ENCODE measurements at regions not wholly inside any gene's neighbourhood (a gene's known extent, or its start where the extent isn't known, plus 50 kb on each side); places are given as distances from the start of the nearest gene placed in this dataset.

DNA sequence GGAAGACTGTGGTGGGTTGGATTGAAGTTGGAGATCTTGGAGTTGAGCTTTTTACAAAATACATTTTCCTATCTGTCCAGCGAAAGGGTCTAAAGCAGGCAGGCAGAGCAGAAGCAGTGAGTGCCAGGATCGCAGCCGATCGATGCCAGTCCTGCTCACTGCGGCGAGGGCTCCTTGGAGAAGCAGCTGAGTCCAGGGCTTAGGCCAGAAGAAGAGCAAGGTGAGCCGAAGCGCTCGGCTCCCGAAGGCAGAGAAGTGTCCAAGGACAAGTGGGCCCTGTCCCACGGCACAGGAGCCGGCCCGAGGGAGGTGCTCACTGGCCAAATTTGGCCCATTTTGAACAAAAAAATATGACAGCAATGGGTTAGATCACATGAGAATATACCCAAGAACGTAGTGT, 637.8 kb downstream of the BRD1 start:
- H3K27ac ChIP-seq, result no peak overlapping the region
- TF ChIP-seq, protein P1, sequence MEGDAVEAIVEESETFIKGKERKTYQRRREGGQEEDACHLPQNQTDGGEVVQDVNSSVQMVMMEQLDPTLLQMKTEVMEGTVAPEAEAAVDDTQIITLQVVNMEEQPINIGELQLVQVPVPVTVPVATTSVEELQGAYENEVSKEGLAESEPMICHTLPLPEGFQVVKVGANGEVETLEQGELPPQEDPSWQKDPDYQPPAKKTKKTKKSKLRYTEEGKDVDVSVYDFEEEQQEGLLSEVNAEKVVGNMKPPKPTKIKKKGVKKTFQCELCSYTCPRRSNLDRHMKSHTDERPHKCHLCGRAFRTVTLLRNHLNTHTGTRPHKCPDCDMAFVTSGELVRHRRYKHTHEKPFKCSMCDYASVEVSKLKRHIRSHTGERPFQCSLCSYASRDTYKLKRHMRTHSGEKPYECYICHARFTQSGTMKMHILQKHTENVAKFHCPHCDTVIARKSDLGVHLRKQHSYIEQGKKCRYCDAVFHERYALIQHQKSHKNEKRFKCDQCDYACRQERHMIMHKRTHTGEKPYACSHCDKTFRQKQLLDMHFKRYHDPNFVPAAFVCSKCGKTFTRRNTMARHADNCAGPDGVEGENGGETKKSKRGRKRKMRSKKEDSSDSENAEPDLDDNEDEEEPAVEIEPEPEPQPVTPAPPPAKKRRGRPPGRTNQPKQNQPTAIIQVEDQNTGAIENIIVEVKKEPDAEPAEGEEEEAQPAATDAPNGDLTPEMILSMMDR (IDR thresholded peaks at IDR 0.05), result no peak
- TF ChIP-seq ZFX (IDR thresholded peaks at IDR 0.05; ENCODE audit: borderline replicate concordance), result no peak

DNA sequence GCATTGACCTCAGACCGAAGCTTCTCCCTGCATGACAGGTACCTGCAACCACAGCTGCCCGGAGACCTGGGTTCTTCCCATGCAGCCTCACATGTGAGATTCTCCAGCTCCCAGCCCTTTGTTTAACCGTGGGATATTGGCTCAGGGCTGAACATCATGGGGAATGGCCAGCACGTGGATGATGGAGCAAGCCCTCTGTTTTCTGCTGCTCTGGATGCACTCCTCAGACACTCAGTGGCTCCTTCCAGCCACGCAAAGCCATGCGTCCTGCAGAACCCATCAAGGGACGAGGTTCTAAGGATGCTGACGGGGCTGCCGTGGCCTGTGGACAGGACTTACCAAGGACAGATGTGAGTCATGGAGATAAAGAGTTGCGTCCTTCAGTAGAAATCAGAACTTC, 639.1 kb downstream of the BRD1 start:
- no peak overlapping the region for H3K27ac ChIP-seq

DNA sequence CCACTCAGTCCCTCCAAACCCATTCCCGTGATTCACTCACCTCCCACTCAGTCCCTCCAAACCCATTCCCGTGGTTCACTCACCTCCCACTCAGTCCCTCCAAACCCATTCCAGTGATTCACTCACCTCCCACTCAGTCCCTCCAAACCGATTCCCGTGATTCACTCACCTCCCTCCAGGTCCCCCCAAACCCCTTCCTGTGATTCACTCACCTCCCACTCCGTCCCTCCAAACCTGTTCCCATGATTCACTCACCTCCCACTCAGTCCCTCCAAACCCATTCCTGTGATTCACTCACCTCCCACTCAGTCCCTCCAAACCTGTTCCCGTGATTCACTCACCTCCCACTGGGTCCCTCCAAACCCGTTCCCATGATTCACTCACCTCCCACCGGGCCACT, 639.6 kb downstream of the BRD1 start:
- TF ChIP-seq ZFX (IDR thresholded peaks at IDR 0.05; ENCODE audit: borderline replicate concordance), result no peak
- TF ChIP-seq, protein P1 (IDR thresholded peaks at IDR 0.05), result no peak
- no peak overlapping the region for H3K27ac ChIP-seq

More for the DNA sequence above, 639.1 kb downstream of the BRD1 start:
- TF ChIP-seq, protein P1 (IDR thresholded peaks at IDR 0.05), result no peak
- no peak for TF ChIP-seq ZFX (IDR thresholded peaks at IDR 0.05; ENCODE audit: borderline replicate concordance)

DNA sequence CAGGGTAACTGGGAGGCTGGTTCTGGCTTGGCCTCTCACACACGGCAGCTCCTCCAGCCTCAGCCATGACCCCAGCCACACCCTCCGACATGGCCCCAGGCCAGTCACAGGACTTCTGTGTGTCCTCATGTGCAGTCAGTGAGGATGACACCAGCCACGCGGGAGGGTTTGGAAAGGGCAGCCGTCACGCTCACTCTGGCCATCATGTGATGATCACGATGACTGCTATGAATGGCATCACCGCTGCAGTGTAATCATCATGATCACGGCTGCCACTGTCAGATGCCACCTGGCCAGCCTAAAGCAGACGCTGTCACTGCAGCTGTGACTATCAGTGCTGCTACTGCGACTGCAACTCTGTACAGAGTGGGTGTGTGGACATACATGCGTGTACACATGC, 640.9 kb downstream of the BRD1 start:
- TF ChIP-seq, protein P1 (IDR thresholded peaks at IDR 0.05), result no peak
- no peak for TF ChIP-seq ZFX (IDR thresholded peaks at IDR 0.05; ENCODE audit: borderline replicate concordance)

DNA sequence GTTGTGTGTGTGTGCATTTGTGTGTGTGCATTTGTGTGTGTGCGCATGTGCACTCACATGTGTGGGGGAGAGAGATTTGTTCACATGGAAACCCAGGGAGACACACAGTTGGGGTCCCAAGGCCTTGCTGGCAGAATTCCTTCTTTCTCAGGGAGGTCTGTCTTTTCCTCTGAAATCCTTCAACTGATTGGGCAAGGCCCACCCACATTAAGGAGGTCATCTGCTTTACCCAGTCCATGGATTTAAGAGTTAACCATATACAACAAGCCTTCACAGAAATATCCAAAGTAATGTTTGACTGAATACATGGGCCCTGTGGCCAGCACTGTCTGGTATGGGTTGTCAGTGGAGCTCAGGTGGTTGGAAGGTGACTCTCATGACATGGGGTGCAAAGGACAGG, 641.4 kb downstream of the BRD1 start:
- H3K27ac ChIP-seq, result no peak overlapping the region
- no peak for TF ChIP-seq ZFX (IDR thresholded peaks at IDR 0.05; ENCODE audit: borderline replicate concordance)
- TF ChIP-seq, protein P1 (IDR thresholded peaks at IDR 0.05), result no peak

More for the DNA sequence above, 640.9 kb downstream of the BRD1 start:
- no peak overlapping the region for H3K27ac ChIP-seq

DNA sequence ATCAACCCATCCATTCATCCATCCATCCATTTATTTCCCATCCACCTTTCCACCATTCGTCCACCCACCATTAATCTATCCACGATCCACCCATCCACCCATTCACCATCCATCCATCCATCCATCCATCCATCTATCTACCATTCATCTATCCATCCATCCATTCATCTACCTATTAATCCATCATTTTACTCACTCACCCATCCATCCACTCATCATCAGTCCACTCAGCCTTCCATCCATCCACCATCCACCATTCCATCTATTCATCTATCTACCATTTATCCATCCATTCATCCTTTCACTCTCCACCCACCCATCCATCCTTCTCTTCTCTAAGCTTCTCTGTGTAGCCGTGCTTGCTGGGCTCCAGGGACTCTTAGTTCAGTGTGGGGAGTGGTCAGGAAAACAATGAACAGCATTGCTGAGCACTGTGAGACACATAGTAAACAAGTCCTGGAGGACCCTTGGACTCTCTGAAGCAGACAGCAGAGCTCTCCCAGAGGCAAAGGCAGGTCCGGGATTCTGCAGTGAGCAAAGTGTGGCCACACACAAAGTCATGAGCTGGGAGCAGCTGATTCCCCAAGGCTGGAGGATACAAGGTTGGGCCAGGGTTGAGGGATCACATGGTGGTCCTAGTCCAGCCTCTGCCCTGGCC, 642.2 kb downstream of the BRD1 start:
- TF ChIP-seq, protein P1 (IDR thresholded peaks at IDR 0.05), result no peak
- no peak for TF ChIP-seq ZFX (IDR thresholded peaks at IDR 0.05; ENCODE audit: borderline replicate concordance)
- no peak overlapping the region for H3K27ac ChIP-seq

DNA sequence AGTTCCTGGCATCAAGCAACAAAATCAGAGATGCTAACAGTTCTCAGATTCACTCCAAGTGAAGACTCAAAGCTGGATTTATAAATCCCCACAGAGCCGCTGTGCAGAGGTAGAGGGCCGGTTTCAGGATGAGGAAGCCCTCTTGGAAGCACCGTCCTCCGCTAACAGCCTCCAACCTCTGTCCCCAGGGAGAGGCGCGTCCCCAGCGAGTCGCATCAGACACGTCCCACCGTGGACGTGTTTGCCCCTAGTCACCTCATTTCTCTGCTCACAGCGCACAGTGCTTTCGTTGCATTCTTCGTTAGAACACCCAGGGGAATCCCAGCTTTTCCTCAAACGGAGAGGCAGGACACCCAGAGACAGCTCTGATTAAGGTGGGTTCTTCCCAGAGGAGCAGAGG, 642.9 kb downstream of the BRD1 start:
- no peak for TF ChIP-seq ZFX (IDR thresholded peaks at IDR 0.05; ENCODE audit: borderline replicate concordance)
- TF ChIP-seq, protein P1 (IDR thresholded peaks at IDR 0.05), result no peak
- no peak overlapping the region for H3K27ac ChIP-seq
